Activated naive CD8-positive, alpha-beta T cell (primary cell): ENCODE measurements at regions not wholly inside any gene's neighbourhood (a gene's known extent, or its start where the extent isn't known, plus 50 kb on each side); places are given as distances from the start of the nearest gene placed in this dataset.

ENCODE experiments used
- H3K27ac Mint-ChIP-seq: one replicate; pipeline ENCODE4 v1.8.0; 2021; ENCODE audit warnings: mixed read lengths
- H3K27me3 Mint-ChIP-seq: one replicate; pipeline ENCODE4 v1.8.0; 2021; ENCODE audit warnings: mixed read lengths
- H3K36me3 Mint-ChIP-seq: one replicate; pipeline ENCODE4 v1.8.0; 2021; ENCODE audit warnings: mixed read lengths
- H3K4me1 Mint-ChIP-seq: one replicate; pipeline ENCODE4 v1.8.0; 2021; ENCODE audit warnings: low read depth, mixed read lengths
- H3K4me3 Mint-ChIP-seq: one replicate; pipeline ENCODE4 v1.8.0; 2021; ENCODE audit warnings: mild to moderate bottlenecking, mixed read lengths
- H3K9me3 Mint-ChIP-seq: one replicate; pipeline ENCODE4 v1.8.0; 2021; ENCODE audit warnings: low read depth, mixed read lengths

- H3K9me3 Mint-ChIP-seq: no peaks in the 10 kb centered on the region
- no peak overlapping the region for H3K27ac Mint-ChIP-seq
- H3K4me3 Mint-ChIP-seq: no peak overlapping the region
- H3K36me3 Mint-ChIP-seq: no peaks in the 10 kb centered on the region
- H3K27me3 Mint-ChIP-seq: peaks cover 5% of the 10 kb centered on the region
- no peaks in the 10 kb centered on the region for H3K4me1 Mint-ChIP-seq
Measured at GRCh38 chr16:86432691-86433090, 77.6 kb upstream of the FOXF1 start.

DNA sequence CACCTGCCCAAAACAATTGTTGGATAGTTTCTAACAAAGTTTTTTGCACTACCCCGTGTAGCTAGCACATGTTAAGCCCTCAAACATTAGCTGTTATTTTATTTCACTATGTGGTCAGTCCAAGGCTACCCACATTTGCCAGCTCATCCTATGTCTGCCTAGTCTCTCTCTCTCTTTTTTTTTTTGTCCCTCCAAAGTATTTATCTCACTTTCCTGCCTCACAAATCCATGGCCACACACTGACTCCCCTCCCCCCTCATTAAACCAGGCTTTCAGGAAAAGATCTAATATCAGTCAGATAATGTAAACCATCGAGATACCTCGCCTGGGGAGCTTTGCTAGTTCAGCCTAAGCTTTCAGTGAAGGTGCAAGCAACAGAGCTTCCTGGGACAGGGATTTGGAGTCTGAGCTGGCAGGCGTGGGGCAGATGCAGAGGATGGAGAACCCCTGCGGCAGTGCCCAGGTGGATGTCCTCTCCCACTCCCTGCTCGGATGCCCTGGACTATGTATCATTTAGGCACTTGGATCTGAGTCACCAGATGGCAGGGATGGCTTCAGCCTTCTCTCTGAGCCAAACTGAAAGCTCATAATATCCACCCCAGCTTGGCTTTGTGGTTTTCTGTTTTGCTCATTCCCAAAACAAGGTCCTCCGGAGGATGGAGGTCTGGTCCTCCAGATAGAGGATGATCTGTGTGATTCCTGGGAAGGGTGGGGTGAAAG, 73.7 kb upstream of the FOXF1 start:
- H3K27me3 Mint-ChIP-seq: peaks cover 6% of the 10 kb centered on the region
- no peaks in the 10 kb centered on the region for H3K4me1 Mint-ChIP-seq
- H3K36me3 Mint-ChIP-seq: no peaks in the 10 kb centered on the region
- no peaks in the 10 kb centered on the region for H3K9me3 Mint-ChIP-seq
- no peak overlapping the region for H3K27ac Mint-ChIP-seq
- no peak overlapping the region for H3K4me3 Mint-ChIP-seq

GRCh38 chr16:86437348-86437747, 73.0 kb upstream of the FOXF1 start:
- no peaks in the 10 kb centered on the region for H3K9me3 Mint-ChIP-seq
- peaks cover 6% of the 10 kb centered on the region for H3K27me3 Mint-ChIP-seq
- no peaks in the 10 kb centered on the region for H3K4me1 Mint-ChIP-seq
- no peak overlapping the region for H3K27ac Mint-ChIP-seq
- H3K36me3 Mint-ChIP-seq: no peaks in the 10 kb centered on the region
- H3K4me3 Mint-ChIP-seq: no peak overlapping the region

DNA sequence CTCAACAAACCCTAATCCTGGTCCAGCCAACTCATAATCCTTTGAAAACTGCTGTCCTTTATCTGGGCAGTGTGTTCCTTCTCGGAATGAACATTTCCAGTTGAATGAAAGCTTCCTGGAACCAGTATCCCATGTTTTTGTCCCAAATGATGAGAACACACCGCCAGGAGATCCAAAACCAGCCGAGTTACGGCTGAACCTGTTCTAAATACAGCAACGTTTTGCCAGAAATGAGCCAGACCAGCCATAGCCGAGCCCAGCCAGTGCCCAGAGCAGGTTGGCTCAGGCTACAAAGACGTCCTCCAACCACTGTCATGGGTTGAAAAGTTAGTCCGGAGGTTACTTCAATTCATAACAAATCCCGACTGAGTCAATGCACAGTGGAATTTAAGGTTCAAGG, 67.6 kb upstream of the FOXF1 start:
- H3K9me3 Mint-ChIP-seq: no peaks in the 10 kb centered on the region
- no peaks in the 10 kb centered on the region for H3K36me3 Mint-ChIP-seq
- peaks cover 10% of the 10 kb centered on the region for H3K27me3 Mint-ChIP-seq
- no peak overlapping the region for H3K4me3 Mint-ChIP-seq
- H3K27ac Mint-ChIP-seq: no peak overlapping the region
- H3K4me1 Mint-ChIP-seq: peaks cover 8% of the 10 kb centered on the region

DNA sequence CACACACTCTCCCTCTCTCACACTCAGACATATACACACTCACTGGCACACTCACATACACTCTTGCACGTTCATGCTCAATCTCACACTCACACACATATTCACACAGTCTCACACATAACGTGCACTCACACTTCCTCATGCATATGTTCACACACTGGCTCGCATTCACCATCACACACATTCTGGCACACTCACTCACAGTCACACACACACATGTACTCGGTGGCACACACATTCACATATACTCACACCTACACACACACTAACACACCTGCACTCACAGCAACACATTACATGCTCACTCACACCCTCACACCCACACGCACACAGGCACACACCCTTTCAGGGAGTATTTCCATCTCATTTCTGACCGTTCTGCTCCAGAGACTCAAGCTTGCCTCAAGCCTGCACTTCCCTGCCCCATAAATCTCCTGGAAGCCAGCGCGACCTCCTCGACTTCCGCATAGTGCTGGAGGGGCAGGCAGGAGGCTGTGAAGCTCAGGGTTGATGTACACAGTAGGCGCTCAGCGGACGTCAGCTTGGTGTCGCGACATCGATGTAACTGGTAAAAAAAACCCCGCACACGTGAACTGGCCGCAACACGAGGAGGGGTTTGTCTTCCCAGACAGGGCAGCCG, 66.7 kb upstream of the FOXF1 start:
- Mint-ChIP-seq H3K9me3 (no peaks in the 10 kb centered on the region), H3K27me3 (peaks cover 10% of the 10 kb centered on the region), H3K4me1 (peaks cover 9% of the 10 kb centered on the region), H3K27ac (no peak overlapping the region), H3K36me3 (no peaks in the 10 kb centered on the region), H3K4me3 (peak overlapping the region; percentile 2)

DNA sequence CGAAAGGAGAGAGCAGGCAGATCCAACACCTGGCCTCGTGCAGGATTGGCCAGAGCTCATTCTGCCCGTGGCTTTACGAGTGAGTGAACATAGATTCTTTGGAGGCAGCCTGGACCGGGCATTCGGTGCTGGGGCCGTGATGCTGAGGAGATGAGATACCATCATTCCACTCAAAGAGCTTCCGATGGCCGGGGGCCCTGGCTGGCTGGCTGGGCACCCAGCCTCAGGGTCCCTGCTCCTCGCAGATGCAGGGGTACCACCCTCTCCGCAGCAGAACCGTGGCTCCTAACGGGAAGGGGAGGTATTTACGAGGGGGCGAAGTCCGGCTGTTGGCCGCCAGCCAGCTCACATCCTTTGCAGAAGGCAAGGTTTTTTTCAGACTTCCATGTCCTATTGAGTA, 66.1 kb upstream of the FOXF1 start:
- Mint-ChIP-seq H3K4me3 (no peak overlapping the region), H3K27me3 (peaks cover 10% of the 10 kb centered on the region), H3K4me1 (peaks cover 15% of the 10 kb centered on the region), H3K36me3 (no peaks in the 10 kb centered on the region), H3K27ac (no peak overlapping the region), H3K9me3 (no peaks in the 10 kb centered on the region)

DNA sequence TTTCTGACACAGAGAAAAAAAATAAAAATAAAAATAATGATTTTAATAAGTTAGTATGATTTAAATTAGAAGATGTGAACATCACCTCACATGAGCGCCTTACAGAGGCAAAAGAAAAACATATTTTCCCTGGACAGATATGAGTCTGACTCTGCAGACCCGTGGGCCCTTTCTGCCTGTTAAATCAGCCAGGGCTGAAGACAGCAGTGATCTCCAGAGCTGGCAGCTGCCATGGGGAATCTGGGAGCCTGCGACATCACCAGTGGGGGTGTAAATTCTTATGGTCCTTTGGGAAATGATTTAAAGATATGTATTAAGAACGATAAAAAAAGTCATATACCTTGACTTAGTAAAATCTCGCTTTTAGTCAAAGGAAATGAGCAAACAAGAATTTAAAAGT, 65.7 kb upstream of the FOXF1 start:
- H3K9me3 Mint-ChIP-seq: no peaks in the 10 kb centered on the region
- peaks cover 10% of the 10 kb centered on the region for H3K27me3 Mint-ChIP-seq
- H3K36me3 Mint-ChIP-seq: no peaks in the 10 kb centered on the region
- H3K4me1 Mint-ChIP-seq: peaks cover 19% of the 10 kb centered on the region
- no peak overlapping the region for H3K4me3 Mint-ChIP-seq
- no peak overlapping the region for H3K27ac Mint-ChIP-seq

- no peak overlapping the region for H3K4me3 Mint-ChIP-seq
- peaks cover 10% of the 10 kb centered on the region for H3K27me3 Mint-ChIP-seq
- H3K27ac Mint-ChIP-seq: no peak overlapping the region
- H3K36me3 Mint-ChIP-seq: no peaks in the 10 kb centered on the region
- H3K4me1 Mint-ChIP-seq: peaks cover 24% of the 10 kb centered on the region
- no peaks in the 10 kb centered on the region for H3K9me3 Mint-ChIP-seq
Measured at GRCh38 chr16:86446279-86446678, 64.0 kb upstream of the FOXF1 start.

GRCh38 chr16:86447228-86447627, 63.1 kb upstream of the FOXF1 start:
- Mint-ChIP-seq H3K27ac (no peak overlapping the region), H3K36me3 (no peaks in the 10 kb centered on the region)

DNA sequence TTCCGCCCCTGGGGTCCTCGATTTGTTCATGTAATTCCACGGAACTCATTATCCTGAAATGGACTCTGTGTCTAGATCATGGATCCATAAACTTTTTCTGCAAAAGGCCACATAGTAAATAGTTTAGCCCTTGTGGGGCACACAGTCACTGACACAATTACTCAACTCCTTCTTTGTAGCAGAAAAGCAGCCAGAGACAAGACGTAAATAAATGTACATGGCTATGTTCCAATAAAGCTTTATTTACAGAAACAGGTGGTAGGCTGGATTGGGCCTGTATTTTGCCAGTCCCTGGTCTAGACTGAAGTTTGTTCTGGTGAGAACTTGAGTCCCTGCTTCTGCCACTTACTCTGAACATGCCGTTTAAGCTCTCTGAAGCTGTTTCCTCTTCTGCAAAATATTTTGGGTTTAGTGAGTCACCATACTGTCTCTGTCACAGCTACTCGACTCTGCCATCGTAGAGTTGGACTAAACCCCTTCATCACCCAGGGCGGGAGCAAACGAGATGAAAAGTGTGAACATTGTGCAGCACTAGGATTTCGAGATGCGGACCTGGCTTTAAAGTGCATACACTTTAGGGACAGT, 61.9 kb upstream of the FOXF1 start:
- H3K27me3 Mint-ChIP-seq: peaks cover 10% of the 10 kb centered on the region

More at GRCh38 chr16:86447228-86447627, 63.1 kb upstream of the FOXF1 start:
- Mint-ChIP-seq H3K4me3 (no peak overlapping the region), H3K4me1 (peaks cover 24% of the 10 kb centered on the region), H3K27me3 (peaks cover 11% of the 10 kb centered on the region), H3K9me3 (no peaks in the 10 kb centered on the region)

DNA sequence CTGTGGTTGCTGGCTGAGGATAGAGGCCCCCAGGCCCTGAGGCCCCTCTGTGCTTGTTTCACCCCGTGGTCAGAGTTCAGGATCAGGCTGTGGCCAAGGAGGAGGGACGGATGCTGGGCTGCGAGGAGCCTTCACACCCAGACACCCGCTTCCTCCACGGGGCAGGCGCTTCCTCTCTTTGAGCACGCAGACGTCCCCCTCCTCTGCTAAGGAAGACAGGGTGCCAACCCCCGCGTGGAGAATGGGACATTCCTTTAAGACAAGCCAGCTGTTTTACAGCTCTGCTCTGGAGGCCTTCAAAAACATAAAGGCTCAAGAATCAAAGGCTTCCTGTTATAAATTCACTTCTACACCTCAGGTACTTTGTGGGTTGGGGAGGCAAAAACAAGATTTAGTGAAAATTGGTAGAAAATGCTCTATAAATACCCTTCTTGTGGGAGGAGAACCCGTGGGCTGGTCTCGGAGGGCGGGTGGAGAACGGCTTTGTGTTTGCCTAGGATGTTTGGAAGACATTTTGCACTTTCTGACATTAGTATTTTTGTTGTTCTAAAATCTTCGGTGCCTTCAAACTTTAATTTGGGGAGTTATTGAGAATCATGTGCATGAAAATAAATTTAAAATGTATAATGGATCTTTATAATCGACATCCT, 60.8 kb upstream of the FOXF1 start:
- no peak overlapping the region for H3K4me3 Mint-ChIP-seq
- peaks cover 15% of the 10 kb centered on the region for H3K4me1 Mint-ChIP-seq
- peaks cover 7% of the 10 kb centered on the region for H3K27me3 Mint-ChIP-seq
- no peaks in the 10 kb centered on the region for H3K9me3 Mint-ChIP-seq
- no peak overlapping the region for H3K27ac Mint-ChIP-seq
- no peaks in the 10 kb centered on the region for H3K36me3 Mint-ChIP-seq

More for the DNA sequence above, 61.9 kb upstream of the FOXF1 start:
- Mint-ChIP-seq H3K9me3 (no peaks in the 10 kb centered on the region), H3K36me3 (no peaks in the 10 kb centered on the region), H3K4me3 (no peak overlapping the region), H3K4me1 (peaks cover 23% of the 10 kb centered on the region), H3K27ac (no peak overlapping the region)

- peaks cover 15% of the 10 kb centered on the region for H3K4me1 Mint-ChIP-seq
- no peak overlapping the region for H3K27ac Mint-ChIP-seq
- no peaks in the 10 kb centered on the region for H3K9me3 Mint-ChIP-seq
- H3K27me3 Mint-ChIP-seq: peaks cover 4% of the 10 kb centered on the region
- no peaks in the 10 kb centered on the region for H3K36me3 Mint-ChIP-seq
- no peak overlapping the region for H3K4me3 Mint-ChIP-seq
Measured at GRCh38 chr16:86450691-86451090, 59.6 kb upstream of the FOXF1 start.

DNA sequence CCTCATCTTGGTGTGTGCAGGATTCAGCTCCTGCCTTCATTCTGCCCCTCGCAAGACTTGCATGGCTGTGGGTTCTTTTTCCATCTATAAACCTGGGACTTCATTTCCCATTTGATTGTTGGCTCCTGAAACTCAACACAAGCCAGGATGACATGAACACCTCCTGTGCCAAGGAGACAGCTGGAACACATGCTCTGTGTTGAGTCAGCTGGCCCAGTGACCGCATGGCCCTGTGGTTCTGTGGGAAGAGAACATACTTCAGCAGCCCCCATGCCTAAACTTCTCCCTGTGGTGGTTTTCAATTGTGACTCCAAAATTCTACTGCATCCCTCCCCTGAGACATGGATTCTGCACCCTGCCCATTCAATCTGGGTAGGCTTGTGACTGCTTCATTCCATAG, 57.9 kb upstream of the FOXF1 start:
- Mint-ChIP-seq H3K36me3 (no peaks in the 10 kb centered on the region), H3K4me1 (peaks cover 15% of the 10 kb centered on the region), H3K4me3 (no peak overlapping the region), H3K9me3 (no peaks in the 10 kb centered on the region), H3K27ac (no peak overlapping the region), H3K27me3 (peaks cover 2% of the 10 kb centered on the region)

GRCh38 chr16:86455116-86455515, 55.2 kb upstream of the FOXF1 start:
- Mint-ChIP-seq H3K4me3 (no peak overlapping the region), H3K27ac (no peak overlapping the region), H3K9me3 (no peaks in the 10 kb centered on the region), H3K27me3 (peaks cover 18% of the 10 kb centered on the region), H3K36me3 (no peaks in the 10 kb centered on the region), H3K4me1 (peaks cover 2% of the 10 kb centered on the region)

GRCh38 chr16:86455640-86456039, 54.7 kb upstream of the FOXF1 start:
- Mint-ChIP-seq H3K4me3 (no peak overlapping the region), H3K4me1 (peaks cover under 1% of the 10 kb centered on the region), H3K9me3 (peaks cover 2% of the 10 kb centered on the region), H3K27ac (no peak overlapping the region), H3K27me3 (peaks cover 20% of the 10 kb centered on the region), H3K36me3 (no peaks in the 10 kb centered on the region)
